ENCODE measurements at regions not wholly inside any gene's neighbourhood (a gene's known extent, or its start where the extent isn't known, plus 50 kb on each side); places are given as distances from the start of the nearest gene placed in this dataset.

GRCh38 chr14:99347561-99347960, 75.6 kb upstream of the BCL11B start:
- intact Hi-C loops (cut with DNase I), result no loop called here

GRCh38 chr14:99346470-99347080, 74.6 kb upstream of the BCL11B start:
- Histone ChIP-seq H3K27me3 (no peaks in the 10 kb centered on the region), H3K27ac (no peak overlapping the region), H3K4me3 (no peak overlapping the region), H3K36me3 (no peaks in the 10 kb centered on the region), H3K4me1 (no peaks in the 10 kb centered on the region), H3K9me3 (no peaks in the 10 kb centered on the region)
- intact Hi-C loops (cut with DNase I), result no loop called here
- TF ChIP-seq POLR2A (IDR thresholded peaks at IDR 0.05), result no peak
- no peak for TF ChIP-seq POLR2AphosphoS5 (IDR thresholded peaks at IDR 0.05)
- TF ChIP-seq EP300 (IDR thresholded peaks at IDR 0.05), result no peak
- no peak for TF ChIP-seq CTCF (IDR thresholded peaks at IDR 0.05)
- no peak for DNase-seq
- WGBS, 2 donors, result 78 to 84% methylated on average over 11 of the region's 11 CpGs

More at GRCh38 chr14:99347561-99347960, 75.6 kb upstream of the BCL11B start:
- Histone ChIP-seq H3K9me3 (no peaks in the 10 kb centered on the region), H3K4me1 (no peaks in the 10 kb centered on the region), H3K27me3 (no peaks in the 10 kb centered on the region), H3K27ac (no peak overlapping the region), H3K36me3 (no peaks in the 10 kb centered on the region), H3K4me3 (no peak overlapping the region)
- peak; percentile 34 for DNase-seq
- TF ChIP-seq POLR2A (IDR thresholded peaks at IDR 0.05), result no peak
- no peak for TF ChIP-seq CTCF (IDR thresholded peaks at IDR 0.05)
- no peak for TF ChIP-seq POLR2AphosphoS5 (IDR thresholded peaks at IDR 0.05)
- no peak for TF ChIP-seq EP300 (IDR thresholded peaks at IDR 0.05)
- 82 to 88% methylated on average over 9 of the region's 9 CpGs for WGBS, 2 donors

- TF ChIP-seq POLR2A (IDR thresholded peaks at IDR 0.05) (no peak), EP300 (IDR thresholded peaks at IDR 0.05) (no peak), CTCF (IDR thresholded peaks at IDR 0.05) (no peak), POLR2AphosphoS5 (IDR thresholded peaks at IDR 0.05) (no peak)
- H3K27me3 ChIP-seq, result no peaks in the 10 kb centered on the region
- intact Hi-C loops (cut with DNase I), result no loop called here
- no peak for DNase-seq
- H3K9me3 ChIP-seq, result no peaks in the 10 kb centered on the region
- H3K27ac ChIP-seq, result no peak overlapping the region
- no peak overlapping the region for H3K4me3 ChIP-seq
- no peaks in the 10 kb centered on the region for H3K4me1 ChIP-seq
- WGBS, 2 donors, result 86 to 89% methylated on average over 7 of the region's 7 CpGs
- no peaks in the 10 kb centered on the region for H3K36me3 ChIP-seq
These were observed 73.5 kb upstream of the BCL11B start for GRCh38 chr14:99345472-99345871.

- Histone ChIP-seq H3K4me1 (no peaks in the 10 kb centered on the region), H3K9me3 (no peaks in the 10 kb centered on the region), H3K27me3 (no peaks in the 10 kb centered on the region), H3K4me3 (no peak overlapping the region), H3K27ac (no peak overlapping the region), H3K36me3 (no peaks in the 10 kb centered on the region)
- no peak for TF ChIP-seq POLR2AphosphoS5 (IDR thresholded peaks at IDR 0.05)
- TF ChIP-seq CTCF (IDR thresholded peaks at IDR 0.05), result no peak
- TF ChIP-seq EP300 (IDR thresholded peaks at IDR 0.05), result no peak
- no peak for TF ChIP-seq POLR2A (IDR thresholded peaks at IDR 0.05)
- no peak for DNase-seq
- intact Hi-C loops (cut with DNase I), result no loop called here
- WGBS, 2 donors, result 86 to 88% methylated on average over 20 of the region's 20 CpGs
These were observed 72.2 kb upstream of the BCL11B start for GRCh38 chr14:99344051-99344758.

Measured in sigmoid colon (tissue), 6 donors.